ENCODE measurements at regions not wholly inside any gene's neighbourhood (a gene's known extent, or its start where the extent isn't known, plus 50 kb on each side); places are given as distances from the start of the nearest gene placed in this dataset.

GRCh38 chr2:773256-774160 is 96.3 kb upstream of the TMEM18 start:
- H3K4me3 ChIP-seq (ENCODE audit: low read depth, low read length) = no peak overlapping the region
- DNase-seq (ENCODE audit: low read depth) = no peak
- TF ChIP-seq, protein P1, sequence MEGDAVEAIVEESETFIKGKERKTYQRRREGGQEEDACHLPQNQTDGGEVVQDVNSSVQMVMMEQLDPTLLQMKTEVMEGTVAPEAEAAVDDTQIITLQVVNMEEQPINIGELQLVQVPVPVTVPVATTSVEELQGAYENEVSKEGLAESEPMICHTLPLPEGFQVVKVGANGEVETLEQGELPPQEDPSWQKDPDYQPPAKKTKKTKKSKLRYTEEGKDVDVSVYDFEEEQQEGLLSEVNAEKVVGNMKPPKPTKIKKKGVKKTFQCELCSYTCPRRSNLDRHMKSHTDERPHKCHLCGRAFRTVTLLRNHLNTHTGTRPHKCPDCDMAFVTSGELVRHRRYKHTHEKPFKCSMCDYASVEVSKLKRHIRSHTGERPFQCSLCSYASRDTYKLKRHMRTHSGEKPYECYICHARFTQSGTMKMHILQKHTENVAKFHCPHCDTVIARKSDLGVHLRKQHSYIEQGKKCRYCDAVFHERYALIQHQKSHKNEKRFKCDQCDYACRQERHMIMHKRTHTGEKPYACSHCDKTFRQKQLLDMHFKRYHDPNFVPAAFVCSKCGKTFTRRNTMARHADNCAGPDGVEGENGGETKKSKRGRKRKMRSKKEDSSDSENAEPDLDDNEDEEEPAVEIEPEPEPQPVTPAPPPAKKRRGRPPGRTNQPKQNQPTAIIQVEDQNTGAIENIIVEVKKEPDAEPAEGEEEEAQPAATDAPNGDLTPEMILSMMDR (conservative IDR thresholded peaks at IDR 0.05; ENCODE audit: low read depth, low read length) = no peak

DNA sequence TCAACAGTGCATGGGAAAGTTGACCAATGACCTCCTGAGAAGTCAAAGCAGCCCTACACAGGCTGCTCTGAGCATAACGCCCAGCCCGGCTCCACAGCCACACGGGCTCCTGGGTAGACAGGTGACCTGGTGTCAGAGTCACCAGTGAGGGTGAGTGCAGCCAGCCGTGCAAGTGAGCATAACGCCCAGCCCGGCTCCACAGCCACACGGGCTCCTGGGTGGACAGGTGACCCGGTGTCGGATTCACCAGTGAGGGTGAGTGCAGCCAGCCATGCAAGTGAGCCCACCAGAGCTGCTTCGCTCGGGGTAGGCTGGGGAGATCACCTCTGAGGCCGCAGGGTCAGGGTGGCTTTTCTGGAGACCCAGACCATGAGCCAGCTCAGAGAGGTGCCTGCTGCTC is 94.3 kb upstream of the TMEM18 start:
- H3K4me3 ChIP-seq (ENCODE audit: low read depth, low read length) = no peak overlapping the region
- TF ChIP-seq, protein P1 (conservative IDR thresholded peaks at IDR 0.05; ENCODE audit: low read depth, low read length) = no peak
- DNase-seq (ENCODE audit: low read depth) = no peak

DNA sequence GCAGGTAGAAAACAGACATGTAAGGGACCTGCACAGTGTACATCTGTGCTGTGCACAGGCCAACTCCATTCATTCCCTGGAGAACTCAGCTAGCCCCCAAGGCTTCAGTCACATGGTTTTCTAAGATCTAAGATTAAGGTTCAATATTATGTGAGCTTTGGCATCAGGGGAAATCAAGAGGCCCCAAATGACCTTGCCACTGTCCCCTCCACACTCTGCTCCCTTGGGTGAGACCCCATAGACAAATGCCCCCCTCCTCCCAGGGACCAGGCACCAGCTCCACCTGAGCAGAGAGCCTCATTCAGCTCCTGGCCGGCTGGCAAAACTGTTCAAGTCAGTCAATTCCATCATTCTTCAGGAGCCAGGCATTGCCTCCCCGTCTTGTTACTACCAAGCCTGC is 93.6 kb upstream of the TMEM18 start:
- TF ChIP-seq, protein P1 (conservative IDR thresholded peaks at IDR 0.05; ENCODE audit: low read depth, low read length) = no peak
- DNase-seq (ENCODE audit: low read depth) = no peak
- no peak overlapping the region for H3K4me3 ChIP-seq (ENCODE audit: low read depth, low read length)

- DNase-seq (ENCODE audit: low read depth) = no peak
- H3K4me3 ChIP-seq (ENCODE audit: low read depth, low read length) = no peak overlapping the region
- TF ChIP-seq, protein P1 (conservative IDR thresholded peaks at IDR 0.05; ENCODE audit: low read depth, low read length) = no peak
Measured at GRCh38 chr2:769771-770170, 92.6 kb upstream of the TMEM18 start.

DNA sequence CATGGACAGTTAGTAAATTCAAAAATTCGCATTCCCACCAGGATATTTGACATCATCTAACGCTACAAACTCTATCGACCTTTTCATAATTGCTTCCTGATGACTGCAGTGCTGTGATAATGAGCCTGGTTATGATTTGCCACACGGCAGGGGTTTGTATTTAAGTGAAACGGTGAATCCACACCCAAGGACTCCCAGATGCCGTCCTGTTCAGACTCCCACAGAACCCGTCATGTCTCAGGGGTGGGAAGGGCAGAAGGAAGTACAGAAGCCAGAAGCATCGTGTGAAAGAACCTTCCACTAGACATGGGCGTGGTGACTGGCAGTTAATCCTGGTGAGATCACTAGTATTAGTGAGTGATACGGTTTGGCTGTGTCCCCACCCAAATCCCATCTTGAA is 91.2 kb upstream of the TMEM18 start:
- no peak for DNase-seq (ENCODE audit: low read depth)
- no peak overlapping the region for H3K4me3 ChIP-seq (ENCODE audit: low read depth, low read length)
- TF ChIP-seq, protein P1 (conservative IDR thresholded peaks at IDR 0.05; ENCODE audit: low read depth, low read length) = no peak

- TF ChIP-seq, protein P1 (conservative IDR thresholded peaks at IDR 0.05; ENCODE audit: low read depth, low read length) = no peak
- H3K4me3 ChIP-seq (ENCODE audit: low read depth, low read length) = no peak overlapping the region
- DNase-seq (ENCODE audit: low read depth) = no peak
Measured at GRCh38 chr2:767944-768343, 90.7 kb upstream of the TMEM18 start.

GRCh38 chr2:767440-767839 is 90.2 kb upstream of the TMEM18 start:
- TF ChIP-seq, protein P1 (conservative IDR thresholded peaks at IDR 0.05; ENCODE audit: low read depth, low read length) = no peak
- DNase-seq (ENCODE audit: low read depth) = no peak
- no peak overlapping the region for H3K4me3 ChIP-seq (ENCODE audit: low read depth, low read length)

Data from epithelial cell of proximal tubule (primary cell).